ENCODE measurements at regions not wholly inside any gene's neighbourhood (a gene's known extent, or its start where the extent isn't known, plus 50 kb on each side); places are given as distances from the start of the nearest gene placed in this dataset.

DNA sequence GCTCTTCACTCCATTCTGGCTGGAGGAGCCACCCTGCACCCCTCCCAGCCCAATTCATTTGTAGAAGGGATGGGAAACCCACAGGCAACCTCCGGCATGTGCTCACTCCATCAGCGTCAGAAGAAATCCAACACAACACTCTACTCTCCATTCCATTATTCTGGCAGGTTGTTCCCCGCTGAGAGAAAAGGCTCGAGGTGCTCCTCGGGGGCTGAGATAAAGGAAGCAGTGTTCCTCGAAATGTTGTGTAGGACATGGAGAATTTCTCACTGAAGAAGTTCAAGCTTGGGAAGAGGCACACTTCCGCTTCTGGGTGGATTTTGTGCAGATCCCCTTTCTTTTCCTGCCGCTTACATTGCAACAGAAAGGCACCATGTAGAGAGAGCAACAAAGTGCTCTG is 355.0 kb upstream of the CFAP20DC start:
- Mint-ChIP-seq H3K36me3 (no peaks in the 10 kb centered on the region), H3K27me3 (no peaks in the 10 kb centered on the region), H3K9me3 (no peaks in the 10 kb centered on the region), H3K4me3 (no peak overlapping the region), H3K4me1 (peaks cover 6 to 11% (median 8%) of the 10 kb centered on the region in 3 donors), H3K27ac (no peak overlapping the region)

DNA sequence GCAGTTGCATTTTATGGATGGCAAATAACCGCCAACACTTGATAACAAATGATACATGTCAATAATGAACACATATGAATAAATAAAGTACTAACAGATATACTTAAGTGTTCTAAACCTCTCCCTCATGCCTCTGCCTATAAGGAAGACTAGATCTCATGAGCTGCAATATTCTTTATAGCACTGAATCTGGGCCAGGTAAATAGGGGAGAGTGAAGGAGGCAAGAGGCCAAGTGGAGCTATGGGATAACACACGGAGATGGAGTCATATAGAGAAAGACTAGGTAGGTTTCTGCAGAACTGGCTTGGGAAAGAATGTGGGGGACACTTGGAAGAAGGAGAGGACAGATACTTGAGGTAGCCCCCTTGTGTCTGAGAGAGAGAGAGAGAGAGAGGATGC is 354.2 kb upstream of the CFAP20DC start:
- Mint-ChIP-seq H3K27me3 (no peaks in the 10 kb centered on the region), H3K36me3 (no peaks in the 10 kb centered on the region), H3K4me3 (no peak overlapping the region), H3K9me3 (no peaks in the 10 kb centered on the region), H3K27ac (no peak overlapping the region), H3K4me1 (peaks cover 6 to 11% (median 8%) of the 10 kb centered on the region in 3 donors)

DNA sequence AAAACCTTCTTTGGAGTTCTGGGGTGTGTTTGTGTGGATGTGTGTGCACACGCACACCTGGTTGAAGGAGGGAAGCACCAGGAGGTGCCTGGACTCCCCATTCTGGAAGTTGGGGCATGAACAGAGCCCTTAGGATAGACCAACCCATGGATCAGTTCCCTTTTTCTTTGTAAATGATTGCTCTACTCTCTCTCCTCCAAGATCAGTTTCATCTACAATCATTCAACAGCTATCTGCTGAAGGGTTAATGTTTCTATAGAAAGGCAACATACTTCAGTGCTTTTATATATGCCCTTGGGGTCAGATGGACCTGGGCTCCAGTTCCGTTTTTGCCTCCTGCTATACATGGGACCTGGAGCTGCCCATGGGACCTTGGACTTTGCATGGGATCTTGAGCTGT is 352.1 kb upstream of the CFAP20DC start:
- H3K27ac Mint-ChIP-seq = no peak overlapping the region
- H3K4me1 Mint-ChIP-seq = peaks cover 3 to 5% (median 4%) of the 10 kb centered on the region in 3 donors
- no peaks in the 10 kb centered on the region for H3K9me3 Mint-ChIP-seq
- no peak overlapping the region for H3K4me3 Mint-ChIP-seq
- no peaks in the 10 kb centered on the region for H3K27me3 Mint-ChIP-seq
- H3K36me3 Mint-ChIP-seq = no peaks in the 10 kb centered on the region

DNA sequence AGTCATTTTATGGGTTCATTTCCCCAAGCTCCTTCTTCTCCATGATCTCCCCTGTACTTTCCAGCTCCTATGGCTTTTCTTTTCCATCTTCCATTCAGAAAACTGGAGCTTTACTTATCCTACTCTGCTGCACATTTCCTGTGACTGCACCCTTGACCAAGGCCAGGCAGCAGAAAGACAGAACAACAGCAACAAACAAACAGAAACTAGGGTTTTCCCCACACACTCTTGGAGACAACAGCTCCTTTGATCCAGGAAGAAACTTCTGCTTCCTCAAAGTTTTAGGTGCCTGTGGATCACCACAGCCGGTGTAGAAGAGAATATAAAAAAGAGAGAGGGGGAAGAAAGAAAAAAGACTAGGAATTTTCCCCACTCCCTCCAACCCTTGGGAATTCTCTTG is 342.3 kb upstream of the CFAP20DC start:
- Mint-ChIP-seq H3K9me3 (peaks cover 0 to 2% (median 0%) of the 10 kb centered on the region in 3 donors), H3K4me3 (no peak overlapping the region), H3K4me1 (peaks cover 11 to 12% (median 11%) of the 10 kb centered on the region in 3 donors), H3K27me3 (no peaks in the 10 kb centered on the region), H3K27ac (no peak overlapping the region), H3K36me3 (peaks cover 3% of the 10 kb centered on the region)

DNA sequence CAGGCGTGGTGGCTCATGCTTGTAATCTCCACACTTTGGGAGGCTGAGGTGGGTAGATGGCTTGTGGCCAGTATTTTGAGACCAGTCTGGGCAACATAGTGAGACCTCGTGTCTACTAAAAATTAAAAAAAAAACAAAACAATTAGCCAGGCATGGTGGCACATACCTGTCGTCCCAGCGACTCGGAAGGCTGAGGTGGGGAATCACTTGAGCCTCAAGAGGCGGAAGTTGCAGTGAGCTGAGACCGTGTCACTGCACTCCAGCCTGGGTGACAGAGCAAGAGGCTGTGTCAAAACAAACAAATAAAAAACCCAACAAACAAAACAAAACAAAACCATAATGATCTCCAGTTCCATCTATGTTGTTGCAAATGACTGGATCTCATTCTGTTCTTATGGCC is 341.3 kb upstream of the CFAP20DC start:
- H3K4me3 Mint-ChIP-seq = no peak overlapping the region
- H3K4me1 Mint-ChIP-seq = peaks cover 17 to 20% (median 18%) of the 10 kb centered on the region in 3 donors
- no peaks in the 10 kb centered on the region for H3K27me3 Mint-ChIP-seq
- H3K27ac Mint-ChIP-seq = no peak overlapping the region
- peaks cover 0 to 2% (median 0%) of the 10 kb centered on the region in 3 donors for H3K9me3 Mint-ChIP-seq
- peaks cover under 1% of the 10 kb centered on the region for H3K36me3 Mint-ChIP-seq

DNA sequence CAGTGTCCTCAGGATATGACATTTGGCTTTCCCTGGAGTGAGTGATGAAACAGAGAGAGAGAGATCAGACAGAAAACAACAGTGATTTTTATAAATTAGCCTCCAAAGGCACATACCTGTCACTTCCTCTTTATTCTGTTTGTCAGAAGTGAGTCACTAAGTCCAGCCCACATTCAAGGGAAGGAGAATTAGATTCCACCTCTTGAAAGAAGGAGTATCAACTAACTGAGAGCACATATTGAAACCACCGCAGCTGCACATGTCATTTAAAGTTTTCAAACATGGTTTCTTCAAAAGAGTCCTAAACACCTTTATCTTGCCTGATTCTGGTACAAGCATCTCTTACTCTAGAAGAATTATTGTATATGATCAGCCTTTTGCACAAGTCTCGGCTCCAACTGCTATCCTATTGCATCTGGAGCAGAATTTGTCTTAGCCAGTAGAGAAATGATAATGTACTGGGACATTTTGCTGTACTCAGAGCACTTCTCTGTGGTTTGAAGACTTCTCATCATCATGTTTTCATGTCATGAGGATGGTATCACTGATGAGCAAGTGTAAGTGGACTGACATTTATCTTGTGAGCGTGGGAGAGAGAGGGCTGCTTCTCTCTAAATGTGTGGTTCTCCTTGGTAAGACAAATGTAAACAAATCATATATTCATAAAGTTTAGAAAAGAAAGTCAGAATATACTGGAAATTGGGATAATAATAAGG is 338.9 kb upstream of the CFAP20DC start:
- peaks cover 21 to 31% (median 23%) of the 10 kb centered on the region in 3 donors for H3K4me1 Mint-ChIP-seq
- H3K4me3 Mint-ChIP-seq = peak overlapping the region in 1 of 4 donors; percentile 38
- no peaks in the 10 kb centered on the region for H3K27me3 Mint-ChIP-seq

DNA sequence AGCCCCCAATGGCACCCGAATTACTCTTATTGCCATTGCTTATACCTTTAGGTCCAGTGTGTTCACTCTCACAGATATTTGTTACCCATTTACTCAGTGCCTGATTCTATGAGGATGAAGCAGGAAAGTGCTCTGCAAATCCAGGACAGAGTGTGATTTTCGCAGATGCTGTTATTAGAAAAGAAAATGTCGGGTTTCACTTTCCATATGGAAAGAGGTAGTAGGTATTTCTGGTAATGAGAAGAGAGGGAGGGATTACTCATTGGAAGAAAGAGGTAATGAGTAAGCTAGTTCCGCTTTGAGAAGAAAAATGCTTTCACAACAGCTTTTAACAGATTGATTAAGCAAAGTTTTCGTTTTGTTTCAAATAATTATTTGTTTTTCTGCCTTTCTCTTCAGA is 336.3 kb upstream of the CFAP20DC start:
- H3K27me3 Mint-ChIP-seq = no peaks in the 10 kb centered on the region
- H3K4me1 Mint-ChIP-seq = peaks cover 23 to 34% (median 26%) of the 10 kb centered on the region in 3 donors
- H3K36me3 Mint-ChIP-seq = peaks cover 3% of the 10 kb centered on the region
- no peaks in the 10 kb centered on the region for H3K9me3 Mint-ChIP-seq
- peak overlapping the region; percentile 5 to 60 (median 14) for H3K27ac Mint-ChIP-seq
- peak overlapping the region in 3 of 4 donors; percentile 20 to 87 (median 69) for H3K4me3 Mint-ChIP-seq

More for the DNA sequence above, 338.9 kb upstream of the CFAP20DC start:
- Mint-ChIP-seq H3K36me3 (peaks cover 3% of the 10 kb centered on the region), H3K9me3 (no peaks in the 10 kb centered on the region), H3K27ac (peak overlapping the region in 1 of 3 donors; percentile 50)

DNA sequence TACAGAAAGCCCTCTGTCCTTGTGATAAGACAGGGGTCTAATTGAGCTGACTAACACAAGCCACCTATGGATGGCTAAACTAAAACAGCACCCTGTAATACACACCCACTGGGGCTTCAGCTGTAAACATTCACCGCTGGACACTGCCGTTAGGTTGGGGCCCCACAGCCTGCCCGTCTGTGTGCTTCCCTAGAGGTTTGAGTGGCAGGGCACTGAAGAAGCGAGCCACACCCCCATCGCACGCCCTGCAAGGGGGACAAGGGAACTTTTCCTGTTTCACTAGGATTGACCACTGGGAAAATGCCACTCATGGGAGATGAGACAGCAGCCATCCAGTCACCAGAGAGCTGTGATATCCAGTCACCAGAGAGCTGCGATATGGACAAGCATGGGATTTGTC is 335.7 kb upstream of the CFAP20DC start:
- Mint-ChIP-seq H3K27me3 (no peaks in the 10 kb centered on the region), H3K4me3 (no peak overlapping the region), H3K27ac (peak overlapping the region in 1 of 3 donors; percentile 14), H3K9me3 (no peaks in the 10 kb centered on the region), H3K36me3 (peaks cover 3% of the 10 kb centered on the region), H3K4me1 (peaks cover 23 to 34% (median 26%) of the 10 kb centered on the region in 3 donors)

DNA sequence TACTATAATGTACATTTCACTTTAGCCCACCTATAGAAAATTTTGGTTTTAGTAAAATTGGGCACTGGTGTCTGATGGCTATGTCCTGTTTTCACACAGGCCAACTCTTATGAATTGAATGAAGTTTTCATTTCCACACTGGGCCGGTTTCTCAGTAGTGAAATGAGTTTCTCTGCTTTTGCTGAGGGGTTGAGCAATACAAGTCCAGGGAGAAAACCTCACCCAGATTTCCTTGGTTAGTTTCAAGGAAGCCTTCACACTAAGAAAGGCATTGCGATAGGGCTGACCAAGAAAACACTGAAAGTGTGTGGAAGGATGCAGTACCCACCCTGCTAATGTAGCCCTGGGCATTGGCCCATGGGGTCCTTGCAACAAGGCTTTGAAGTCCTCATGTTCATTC is 331.5 kb upstream of the CFAP20DC start:
- Mint-ChIP-seq H3K9me3 (no peaks in the 10 kb centered on the region), H3K36me3 (peaks cover 3% of the 10 kb centered on the region), H3K4me1 (peaks cover 8 to 18% (median 10%) of the 10 kb centered on the region in 3 donors), H3K4me3 (no peak overlapping the region), H3K27ac (no peak overlapping the region), H3K27me3 (no peaks in the 10 kb centered on the region)

DNA sequence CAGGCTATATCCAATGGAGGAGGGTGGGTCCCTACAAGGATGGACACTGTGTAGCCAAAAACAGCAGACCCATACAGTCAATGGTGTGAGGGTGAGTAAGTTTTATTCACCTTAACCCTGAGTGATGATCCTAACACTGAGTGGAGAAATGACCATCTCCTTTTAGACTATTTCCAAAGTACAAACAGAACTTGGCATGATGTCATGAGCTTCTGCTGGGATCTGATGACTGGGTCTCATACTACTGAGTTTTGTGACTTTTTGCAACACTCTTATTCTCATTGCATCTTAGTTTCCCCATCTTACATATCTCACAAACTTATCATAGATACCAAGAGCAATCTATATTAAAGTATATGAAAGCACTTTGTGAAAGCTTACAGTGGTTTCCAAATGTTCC is 330.3 kb upstream of the CFAP20DC start:
- Mint-ChIP-seq H3K4me3 (no peak overlapping the region), H3K36me3 (no peaks in the 10 kb centered on the region), H3K27me3 (no peaks in the 10 kb centered on the region), H3K27ac (no peak overlapping the region), H3K9me3 (no peaks in the 10 kb centered on the region), H3K4me1 (peaks cover 5 to 14% (median 6%) of the 10 kb centered on the region in 3 donors)

DNA sequence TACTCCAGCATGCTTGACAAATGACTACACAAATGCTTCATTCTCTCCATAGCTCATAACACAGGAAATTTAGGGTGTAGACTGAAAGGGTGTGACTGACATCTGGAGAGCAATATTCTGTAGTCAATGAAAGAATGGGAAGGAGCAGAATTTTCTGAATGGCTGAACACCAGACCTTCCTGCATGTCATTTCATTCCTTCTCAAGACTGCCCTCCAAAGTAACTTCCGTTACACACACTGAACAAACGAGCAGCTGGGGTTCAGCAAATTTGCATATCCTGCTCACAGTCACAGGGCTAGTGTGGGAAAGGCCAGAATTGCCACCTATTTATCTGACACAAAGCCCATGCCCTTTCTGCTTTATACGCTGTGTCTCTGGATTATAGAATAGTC is 325.0 kb upstream of the CFAP20DC start:
- H3K4me1 Mint-ChIP-seq = peaks cover 10 to 22% (median 11%) of the 10 kb centered on the region in 3 donors
- H3K9me3 Mint-ChIP-seq = no peaks in the 10 kb centered on the region
- H3K4me3 Mint-ChIP-seq = peak overlapping the region in 2 of 4 donors; percentile 82 to 86
- H3K36me3 Mint-ChIP-seq = peaks cover 2% of the 10 kb centered on the region
- no peaks in the 10 kb centered on the region for H3K27me3 Mint-ChIP-seq
- H3K27ac Mint-ChIP-seq = peak overlapping the region in 1 of 3 donors; percentile 75

DNA sequence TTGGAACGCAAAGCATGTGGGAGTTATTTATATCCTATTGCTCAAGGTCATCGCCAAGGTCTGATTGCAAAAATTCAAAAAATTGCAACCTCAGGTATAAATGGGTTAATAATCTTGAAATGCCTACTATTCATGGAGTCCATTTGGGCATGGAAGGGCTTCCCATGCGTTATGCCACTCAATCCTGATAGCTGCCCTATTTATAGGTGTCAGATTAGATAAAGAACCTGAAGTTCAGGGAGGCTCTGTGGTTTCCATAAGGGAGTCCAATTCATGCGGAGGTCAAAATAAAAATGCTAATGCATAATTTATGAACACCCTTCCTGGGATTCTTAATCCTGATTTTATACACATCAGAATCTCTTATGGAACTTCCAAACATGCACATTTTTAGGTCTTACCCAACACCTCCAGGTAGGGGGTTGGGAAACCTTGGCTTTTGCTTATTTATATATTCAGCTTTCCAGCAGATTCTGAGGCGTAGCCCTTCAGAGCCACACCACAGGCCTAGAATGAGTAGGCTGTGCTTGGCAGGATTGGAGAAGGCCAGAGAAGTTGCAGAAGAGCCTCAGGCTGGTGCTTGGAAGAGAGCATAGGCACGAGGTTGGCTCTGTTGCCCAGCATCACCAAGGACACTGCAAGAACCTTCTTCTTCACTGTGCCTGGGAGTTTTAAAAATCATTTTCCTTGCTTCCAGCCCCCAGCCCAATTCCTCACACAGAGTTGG is 324.4 kb upstream of the CFAP20DC start:
- Mint-ChIP-seq H3K9me3 (no peaks in the 10 kb centered on the region), H3K27me3 (no peaks in the 10 kb centered on the region), H3K27ac (peak overlapping the region in 1 of 3 donors; percentile 75), H3K4me1 (peaks cover 11 to 22% (median 14%) of the 10 kb centered on the region in 3 donors), H3K36me3 (peaks cover 2% of the 10 kb centered on the region), H3K4me3 (peak overlapping the region in 1 of 4 donors; percentile 86)

DNA sequence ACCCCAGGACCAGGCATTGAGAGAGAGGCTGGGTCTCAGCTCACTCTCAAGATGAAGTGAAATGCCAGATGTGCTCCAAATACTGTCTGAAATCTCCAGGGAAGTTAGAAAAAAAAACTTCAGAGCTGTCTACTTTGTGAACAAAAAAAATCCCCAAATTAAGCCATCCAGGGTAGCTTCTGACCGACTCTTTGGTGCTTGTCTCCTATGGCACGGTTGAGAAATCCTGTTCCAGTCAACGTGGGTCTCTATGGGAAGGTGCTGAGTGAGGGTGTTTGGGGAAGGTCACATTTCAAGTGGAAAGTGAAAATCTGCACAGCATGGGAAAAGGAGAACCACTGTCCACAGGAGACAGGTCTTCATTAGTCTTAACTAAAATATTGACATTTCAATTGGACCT is 322.5 kb upstream of the CFAP20DC start:
- Mint-ChIP-seq H3K4me3 (no peak overlapping the region), H3K4me1 (peaks cover 15 to 28% (median 19%) of the 10 kb centered on the region in 3 donors), H3K36me3 (peaks cover 2% of the 10 kb centered on the region), H3K27ac (no peak overlapping the region), H3K9me3 (no peaks in the 10 kb centered on the region), H3K27me3 (no peaks in the 10 kb centered on the region)

DNA sequence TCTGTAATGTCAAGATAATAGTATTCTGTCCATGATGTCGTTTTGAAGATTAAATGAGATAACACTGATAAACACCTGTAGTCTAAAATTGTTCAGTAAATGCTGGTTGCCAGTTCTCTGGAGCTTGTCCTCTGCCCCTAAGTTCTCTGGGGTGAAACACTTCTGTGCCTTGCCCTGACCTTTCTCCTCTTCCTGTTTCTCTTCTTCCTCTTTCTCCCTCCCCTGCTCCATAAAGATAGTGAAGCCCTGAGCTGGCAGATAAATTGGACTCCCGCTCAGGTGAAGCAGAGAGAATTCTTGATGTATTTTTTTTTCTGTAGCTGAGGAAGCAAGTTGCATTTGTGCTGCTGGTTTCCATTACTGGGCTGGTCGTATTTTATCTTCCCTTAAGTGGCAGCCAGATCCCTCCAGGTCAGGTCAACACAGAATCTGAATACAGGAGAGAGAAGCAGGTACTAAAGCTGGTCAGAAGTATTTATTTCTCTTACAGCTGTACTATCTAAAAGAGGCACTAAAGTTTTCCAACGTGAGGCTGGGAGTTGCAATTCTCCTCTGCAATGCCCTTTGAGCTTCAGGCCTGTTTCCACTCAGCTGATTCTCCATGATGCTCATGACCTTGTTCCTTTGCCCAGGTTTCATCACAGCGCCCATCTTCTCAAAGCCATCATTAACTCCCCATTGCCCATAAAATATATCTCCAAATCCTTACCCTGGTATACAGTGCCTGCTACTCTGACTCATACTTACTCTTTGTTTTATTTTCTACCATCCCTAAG is 319.3 kb upstream of the CFAP20DC start:
- Mint-ChIP-seq H3K4me1 (peaks cover 5 to 17% (median 13%) of the 10 kb centered on the region in 3 donors), H3K36me3 (peaks cover 2% of the 10 kb centered on the region), H3K27ac (no peak overlapping the region)

DNA sequence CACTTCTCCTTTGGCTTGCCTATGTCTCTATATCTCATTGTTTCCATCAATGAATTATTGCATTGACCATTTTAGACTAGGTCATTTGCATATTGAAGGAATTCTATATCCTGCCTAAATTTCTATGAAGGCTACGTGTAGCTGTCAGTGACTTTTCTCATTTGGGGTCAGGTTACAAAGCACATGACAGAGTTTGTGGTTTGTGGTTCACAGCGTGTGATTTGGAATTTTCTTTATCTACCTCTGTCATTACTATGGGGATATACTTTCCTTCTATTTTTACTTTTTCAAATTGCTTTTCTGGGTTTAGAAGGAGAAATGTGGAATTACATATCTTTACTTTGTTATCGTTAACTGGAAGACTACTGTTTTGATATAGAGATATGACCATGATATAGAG is 317.3 kb upstream of the CFAP20DC start:
- no peaks in the 10 kb centered on the region for H3K36me3 Mint-ChIP-seq
- peak overlapping the region in 1 of 3 donors; percentile 3 for H3K27ac Mint-ChIP-seq
- H3K27me3 Mint-ChIP-seq = no peaks in the 10 kb centered on the region
- H3K4me3 Mint-ChIP-seq = no peak overlapping the region
- no peaks in the 10 kb centered on the region for H3K9me3 Mint-ChIP-seq
- H3K4me1 Mint-ChIP-seq = peaks cover 5 to 13% (median 9%) of the 10 kb centered on the region in 3 donors

More for the DNA sequence above, 319.3 kb upstream of the CFAP20DC start:
- Mint-ChIP-seq H3K9me3 (no peaks in the 10 kb centered on the region), H3K4me3 (no peak overlapping the region), H3K27me3 (no peaks in the 10 kb centered on the region)
